GM12892 (cell line): ENCODE measurements at regions not wholly inside any gene's neighbourhood (a gene's known extent, or its start where the extent isn't known, plus 50 kb on each side); places are given as distances from the start of the nearest gene placed in this dataset.

Experiments used
- POLR2A ChIP-seq: IDR thresholded peaks from 2 replicates; pipeline ENCODE4 v1.6.1; 2011; ENCODE audit warnings: low read depth, low read length, control low read depth
- POLR2AphosphoS5 ChIP-seq: IDR thresholded peaks from 2 replicates; pipeline ENCODE4 v1.6.1; 2011; ENCODE audit warnings: low read depth, low read length, control low read depth

- no peak for TF ChIP-seq POLR2AphosphoS5
- no peak for TF ChIP-seq POLR2A
Observed at GRCh38 chr9:89790542-89791109, 185.8 kb downstream of the GADD45G start.
